Muscle layer of duodenum (tissue), 2 donors: ENCODE measurements at regions not wholly inside any gene's neighbourhood (a gene's known extent, or its start where the extent isn't known, plus 50 kb on each side); places are given as distances from the start of the nearest gene placed in this dataset.

Experiments used
- H3K27ac ChIP-seq: one replicate; pipeline ENCODE4 v1.7.0; 2013; ENCODE audit warnings: mild to moderate bottlenecking, low read length
- H3K27me3 ChIP-seq: one replicate; pipeline ENCODE4 v1.7.0; 2013; ENCODE audit warnings: low read depth, mild to moderate bottlenecking, control low read depth, low read length
- H3K36me3 ChIP-seq, 2 donors: one replicate each; pipeline ENCODE4 v1.7.0; 2013; ENCODE audit warnings: low read length in 2 of 2, control low read depth in 1 of 2, mild to moderate bottlenecking in 1 of 2; ENCODE audit not compliant: insufficient read depth in 2 of 2, control insufficient read depth in 1 of 2
- H3K4me1 ChIP-seq, 2 donors: one replicate each; pipeline ENCODE4 v1.7.0; 2013; ENCODE audit warnings: low read length in 2 of 2, mild to moderate bottlenecking in 2 of 2, control low read depth in 1 of 2, moderate library complexity in 1 of 2; ENCODE audit not compliant: insufficient read depth in 2 of 2, control insufficient read depth in 1 of 2
- H3K4me3 ChIP-seq, 2 donors: one replicate each; pipeline ENCODE4 v1.7.0; 2013; ENCODE audit warnings: low read length in 2 of 2, low read depth in 1 of 2, mild to moderate bottlenecking in 1 of 2
- H3K9me3 ChIP-seq, 2 donors: one replicate each; pipeline ENCODE4 v1.7.0; 2013; ENCODE audit warnings: low read length in 2 of 2, control low read depth in 1 of 2, mild to moderate bottlenecking in 1 of 2; ENCODE audit not compliant: control insufficient read depth in 1 of 2
- donor health status: healthy.

DNA sequence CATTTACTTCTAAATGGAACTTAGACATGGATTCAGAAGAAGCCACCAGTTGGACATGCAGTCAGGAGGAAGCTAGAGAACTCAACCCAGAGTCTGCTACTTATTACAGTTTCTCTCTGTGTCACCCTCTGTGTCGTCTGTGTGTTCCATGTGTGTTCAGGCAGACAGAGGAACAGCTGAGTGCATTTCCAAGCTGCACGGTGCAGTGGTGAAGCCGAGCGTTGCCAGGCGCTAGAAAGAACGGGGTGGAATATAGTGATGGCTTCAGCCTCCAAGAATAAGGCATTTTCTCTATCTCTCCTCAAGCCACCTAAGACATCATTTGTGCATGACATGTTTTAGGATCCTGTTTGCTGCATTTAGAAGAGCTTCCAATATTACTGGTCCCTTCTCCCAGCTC lies 101.1 kb upstream of the CCL2 start:
- Histone ChIP-seq H3K4me3 (no peak overlapping the region), H3K9me3 (peaks cover 6 to 7% of the 10 kb centered on the region in 2 donors), H3K27ac (no peak overlapping the region), H3K27me3 (peaks cover 38% of the 10 kb centered on the region), H3K4me1 (peaks cover 0 to 15% of the 10 kb centered on the region in 2 donors), H3K36me3 (no peaks in the 10 kb centered on the region)

- peaks cover 43% of the 10 kb centered on the region for H3K27me3 ChIP-seq
These were observed 99.9 kb upstream of the CCL2 start for GRCh38 chr17:34154961-34155730.

GRCh38 chr17:34155947-34156346 lies 99.1 kb upstream of the CCL2 start:
- H3K27ac ChIP-seq = no peak overlapping the region
- peaks cover 43% of the 10 kb centered on the region for H3K27me3 ChIP-seq
- peaks cover 0 to 15% of the 10 kb centered on the region in 2 donors for H3K4me1 ChIP-seq
- H3K4me3 ChIP-seq = no peak overlapping the region
- H3K36me3 ChIP-seq = no peaks in the 10 kb centered on the region
- H3K9me3 ChIP-seq = peaks cover 6 to 8% of the 10 kb centered on the region in 2 donors

More at GRCh38 chr17:34154961-34155730, 99.9 kb upstream of the CCL2 start:
- peaks cover 0 to 15% of the 10 kb centered on the region in 2 donors for H3K4me1 ChIP-seq
- H3K9me3 ChIP-seq = peaks cover 6 to 8% of the 10 kb centered on the region in 2 donors
- no peak overlapping the region for H3K27ac ChIP-seq
- no peak overlapping the region for H3K4me3 ChIP-seq
- no peaks in the 10 kb centered on the region for H3K36me3 ChIP-seq

- no peak overlapping the region for H3K4me3 ChIP-seq
- peaks cover 0 to 15% of the 10 kb centered on the region in 2 donors for H3K4me1 ChIP-seq
- no peaks in the 10 kb centered on the region for H3K36me3 ChIP-seq
- peaks cover 43% of the 10 kb centered on the region for H3K27me3 ChIP-seq
- no peak overlapping the region for H3K27ac ChIP-seq
- H3K9me3 ChIP-seq = peaks cover 6 to 8% of the 10 kb centered on the region in 2 donors
These were observed 98.7 kb upstream of the CCL2 start for GRCh38 chr17:34156401-34156740.

- no peaks in the 10 kb centered on the region for H3K36me3 ChIP-seq
- peaks cover 0 to 15% of the 10 kb centered on the region in 2 donors for H3K4me1 ChIP-seq
- peaks cover 6 to 8% of the 10 kb centered on the region in 2 donors for H3K9me3 ChIP-seq
- H3K27ac ChIP-seq = no peak overlapping the region
- H3K27me3 ChIP-seq = peaks cover 43% of the 10 kb centered on the region
- peak overlapping the region in 1 of 2 donors; percentile 39 for H3K4me3 ChIP-seq
These were observed 98.1 kb upstream of the CCL2 start for GRCh38 chr17:34156741-34157589.

- Histone ChIP-seq H3K9me3 (peaks cover 6 to 8% of the 10 kb centered on the region in 2 donors), H3K27me3 (peaks cover 16% of the 10 kb centered on the region), H3K4me3 (no peak overlapping the region), H3K4me1 (peaks cover 0 to 9% of the 10 kb centered on the region in 2 donors), H3K27ac (no peak overlapping the region), H3K36me3 (no peaks in the 10 kb centered on the region)
These were observed 93.4 kb upstream of the CCL2 start for GRCh38 chr17:34161690-34162089.

GRCh38 chr17:34163123-34163522 lies 92.0 kb upstream of the CCL2 start:
- H3K4me3 ChIP-seq = no peak overlapping the region
- H3K9me3 ChIP-seq = peaks cover 6 to 8% of the 10 kb centered on the region in 2 donors
- H3K36me3 ChIP-seq = no peaks in the 10 kb centered on the region
- H3K27ac ChIP-seq = no peak overlapping the region
- peaks cover 8% of the 10 kb centered on the region for H3K27me3 ChIP-seq
- no peaks in the 10 kb centered on the region for H3K4me1 ChIP-seq

DNA sequence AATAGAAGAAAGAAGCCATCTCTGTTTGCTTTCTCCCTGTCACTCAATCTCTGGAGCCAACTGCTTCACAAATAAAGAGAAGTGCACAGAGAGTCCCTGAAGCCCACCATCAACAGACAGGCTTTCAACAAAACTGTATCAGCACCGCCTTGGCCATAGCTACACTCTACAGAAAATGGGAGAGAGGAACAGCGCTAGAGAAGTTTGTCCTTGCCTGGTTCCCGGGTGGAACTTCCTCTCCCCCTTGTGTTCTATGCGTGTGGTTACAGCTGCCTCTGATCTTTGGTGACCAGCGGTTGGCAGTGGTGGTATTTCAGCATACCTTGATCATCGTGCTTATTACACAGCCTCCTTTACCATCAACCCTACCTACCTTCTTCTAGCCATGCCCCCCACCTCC lies 91.4 kb upstream of the CCL2 start:
- no peaks in the 10 kb centered on the region for H3K36me3 ChIP-seq

DNA sequence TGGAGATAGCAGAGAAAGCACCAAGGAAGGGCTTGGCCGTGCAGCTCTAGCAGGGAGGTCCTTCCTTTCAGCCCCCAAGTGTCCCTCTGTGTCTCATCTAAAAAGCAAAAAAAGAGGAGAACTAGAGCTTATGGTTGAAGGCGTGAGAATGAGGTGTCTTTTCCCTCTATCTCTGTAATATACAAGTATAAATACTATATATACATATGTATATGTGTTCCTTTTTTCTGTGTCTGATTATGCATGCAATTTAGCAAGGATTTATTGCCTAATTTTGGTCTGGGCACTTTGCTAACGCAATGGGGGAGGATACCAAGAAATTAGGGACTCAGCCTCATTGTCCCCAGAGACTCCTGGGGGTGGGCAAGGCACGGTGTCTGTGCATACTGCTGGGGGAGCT lies 90.2 kb upstream of the CCL2 start:
- Histone ChIP-seq H3K27me3 (no peaks in the 10 kb centered on the region), H3K4me3 (no peak overlapping the region)

More for the DNA sequence above, 91.4 kb upstream of the CCL2 start:
- Histone ChIP-seq H3K27me3 (peaks cover 8% of the 10 kb centered on the region), H3K9me3 (peaks cover 2 to 4% of the 10 kb centered on the region in 2 donors), H3K4me1 (no peaks in the 10 kb centered on the region), H3K4me3 (no peak overlapping the region), H3K27ac (no peak overlapping the region)

GRCh38 chr17:34166352-34166751 lies 88.7 kb upstream of the CCL2 start:
- Histone ChIP-seq H3K9me3 (no peaks in the 10 kb centered on the region), H3K36me3 (no peaks in the 10 kb centered on the region), H3K27me3 (no peaks in the 10 kb centered on the region), H3K27ac (no peak overlapping the region), H3K4me1 (no peaks in the 10 kb centered on the region), H3K4me3 (no peak overlapping the region)

More for the DNA sequence above, 90.2 kb upstream of the CCL2 start:
- Histone ChIP-seq H3K27ac (no peak overlapping the region), H3K4me1 (no peaks in the 10 kb centered on the region), H3K9me3 (no peaks in the 10 kb centered on the region), H3K36me3 (no peaks in the 10 kb centered on the region)

DNA sequence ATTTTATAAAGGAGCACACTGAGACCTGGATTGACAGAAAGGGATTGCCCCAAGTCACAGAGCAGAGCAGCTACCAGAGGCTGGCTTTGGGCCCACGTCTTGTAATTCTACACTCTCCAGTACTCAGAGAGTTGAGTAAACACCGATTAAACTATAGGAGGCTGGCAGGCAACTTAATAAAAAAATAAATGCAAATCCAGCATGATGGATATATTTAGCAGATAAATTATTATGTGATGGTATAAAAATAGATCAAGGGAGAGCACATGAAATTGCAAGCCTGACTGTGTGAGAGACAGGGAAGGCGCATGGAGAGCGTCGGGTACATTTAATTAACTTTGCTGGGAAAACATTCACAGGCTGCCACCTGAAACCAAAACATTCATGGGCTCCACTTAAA lies 87.7 kb upstream of the CCL2 start:
- Histone ChIP-seq H3K27me3 (no peaks in the 10 kb centered on the region), H3K27ac (no peak overlapping the region), H3K4me3 (no peak overlapping the region), H3K4me1 (no peaks in the 10 kb centered on the region), H3K9me3 (no peaks in the 10 kb centered on the region), H3K36me3 (no peaks in the 10 kb centered on the region)
